Gastrocnemius medialis (tissue), 4 donors: ENCODE measurements at regions not wholly inside any gene's neighbourhood (a gene's known extent, or its start where the extent isn't known, plus 50 kb on each side); places are given as distances from the start of the nearest gene placed in this dataset.

ENCODE experiments used
- POLR2A ChIP-seq, 2 donors: fragments of 450-650 bp; IDR thresholded peaks; one replicate each; pipeline ENCODE4 v1.6.1; 2017; ENCODE audit warnings: antibody characterized with exemption in 2 of 2, mild to moderate bottlenecking in 2 of 2, moderate library complexity in 2 of 2
- TF ChIP-seq, protein P1 (sequence below), 5 experiments: fragments of 450-650 bp in 3 of 5; fragments of 200-600 bp in 2 of 5; sonication (generic) in 2 of 5; IDR thresholded peaks in 4 of 5; conservative IDR thresholded peaks in 1 of 5; 1 replicate in 4 of 5; 2 replicates in 1 of 5; pipeline ENCODE4 v1.5.1; 2016 to 2019; ENCODE audit warnings: antibody characterized with exemption in 5 of 5, mild to moderate bottlenecking in 3 of 5, moderate library complexity in 3 of 5

DNA sequence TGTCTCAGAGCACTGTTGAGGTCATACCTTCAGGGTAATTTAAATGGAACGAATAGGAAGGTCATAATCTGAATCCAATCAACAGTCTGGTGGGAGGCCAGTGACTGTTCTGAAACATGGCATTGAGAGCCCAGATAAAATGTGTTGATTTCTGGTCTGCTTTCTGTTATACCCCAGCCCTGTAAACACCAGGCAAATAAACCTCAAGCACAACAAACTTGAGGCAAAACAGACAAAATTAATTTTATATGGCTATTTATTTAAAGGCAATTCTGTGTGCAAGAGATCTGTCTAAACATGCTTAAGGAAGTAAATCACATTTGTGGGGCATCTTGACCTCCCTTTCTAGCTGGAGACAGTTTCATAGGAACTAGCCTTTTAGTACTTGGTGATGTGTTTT is 140.9 kb upstream of the SPEF2 start:
- TF ChIP-seq POLR2A (IDR thresholded peaks at IDR 0.05), result no peak
- TF ChIP-seq, protein P1, sequence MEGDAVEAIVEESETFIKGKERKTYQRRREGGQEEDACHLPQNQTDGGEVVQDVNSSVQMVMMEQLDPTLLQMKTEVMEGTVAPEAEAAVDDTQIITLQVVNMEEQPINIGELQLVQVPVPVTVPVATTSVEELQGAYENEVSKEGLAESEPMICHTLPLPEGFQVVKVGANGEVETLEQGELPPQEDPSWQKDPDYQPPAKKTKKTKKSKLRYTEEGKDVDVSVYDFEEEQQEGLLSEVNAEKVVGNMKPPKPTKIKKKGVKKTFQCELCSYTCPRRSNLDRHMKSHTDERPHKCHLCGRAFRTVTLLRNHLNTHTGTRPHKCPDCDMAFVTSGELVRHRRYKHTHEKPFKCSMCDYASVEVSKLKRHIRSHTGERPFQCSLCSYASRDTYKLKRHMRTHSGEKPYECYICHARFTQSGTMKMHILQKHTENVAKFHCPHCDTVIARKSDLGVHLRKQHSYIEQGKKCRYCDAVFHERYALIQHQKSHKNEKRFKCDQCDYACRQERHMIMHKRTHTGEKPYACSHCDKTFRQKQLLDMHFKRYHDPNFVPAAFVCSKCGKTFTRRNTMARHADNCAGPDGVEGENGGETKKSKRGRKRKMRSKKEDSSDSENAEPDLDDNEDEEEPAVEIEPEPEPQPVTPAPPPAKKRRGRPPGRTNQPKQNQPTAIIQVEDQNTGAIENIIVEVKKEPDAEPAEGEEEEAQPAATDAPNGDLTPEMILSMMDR (IDR thresholded peaks at IDR 0.05 in 4 of 5, conservative IDR thresholded peaks at IDR 0.05 in 1 of 5), result no peak
